Activated naive CD4-positive, alpha-beta T cell treated with anti-CD3 and anti-CD28 coated beads, Interleukin-2, amount 10 ng/mL, durations not matched to agents 7 days and 5 days (primary cell): ENCODE measurements at regions not wholly inside any gene's neighbourhood (a gene's known extent, or its start where the extent isn't known, plus 50 kb on each side); places are given as distances from the start of the nearest gene placed in this dataset.
"Not testable (repeated sequence)": the region's sequence is repeated elsewhere in the genome, so short reads cannot be mapped to it uniquely, and the experiment has no call there.

Experiments used
- CTCF ChIA-PET: fragments of 350-600 bp; sonication (Branson Sonifier 250); formaldehyde crosslinking; loops from one replicate; lab custom pipeline; 2021; ENCODE audit warnings: antibody characterized with exemption; lab: Charles Lee
- DNase-seq: peaks from one replicate; pipeline ENCODE4 v3.0.0-alpha.2; 2020
- H3K27ac Mint-ChIP-seq: one replicate; pipeline ENCODE4 v1.8.0; 2021; ENCODE audit warnings: mild to moderate bottlenecking, moderate library complexity, mixed read lengths
- H3K27me3 Mint-ChIP-seq: one replicate; pipeline ENCODE4 v1.8.0; 2021; ENCODE audit warnings: mild to moderate bottlenecking, mixed read lengths
- H3K36me3 Mint-ChIP-seq: one replicate; pipeline ENCODE4 v1.8.0; 2021; ENCODE audit warnings: mixed read lengths
- H3K4me1 Mint-ChIP-seq: one replicate; pipeline ENCODE4 v1.8.0; 2021; ENCODE audit warnings: mixed read lengths
- H3K4me3 Mint-ChIP-seq: one replicate; pipeline ENCODE4 v1.8.0; 2021; ENCODE audit warnings: mild to moderate bottlenecking, moderate library complexity, mixed read lengths
- H3K9me3 Mint-ChIP-seq: one replicate; pipeline ENCODE4 v1.8.0; 2021; ENCODE audit warnings: mixed read lengths

DNA sequence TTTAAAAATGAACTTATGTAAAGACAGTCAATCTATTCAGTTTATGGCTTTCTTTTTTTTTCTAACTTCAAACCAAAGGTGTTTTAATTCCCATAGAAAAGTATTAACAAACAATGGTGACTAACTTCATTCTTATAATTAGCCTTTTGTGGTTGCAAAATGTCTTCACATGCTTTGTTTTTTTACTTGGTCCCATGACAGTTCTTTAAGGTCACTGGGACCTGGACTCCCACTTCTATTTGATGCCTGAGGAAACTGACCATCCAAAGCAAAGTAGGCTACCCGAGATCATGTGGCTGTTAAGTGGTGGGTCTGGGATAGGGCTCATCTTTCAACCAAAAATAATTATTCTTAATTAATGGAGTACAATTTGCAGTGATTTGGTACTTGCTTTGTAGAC, 74.6 kb upstream of the CDC42EP3 start:
- H3K36me3 Mint-ChIP-seq, CTCF ChIA-PET, H3K4me1 Mint-ChIP-seq: not testable (repeated sequence)

DNA sequence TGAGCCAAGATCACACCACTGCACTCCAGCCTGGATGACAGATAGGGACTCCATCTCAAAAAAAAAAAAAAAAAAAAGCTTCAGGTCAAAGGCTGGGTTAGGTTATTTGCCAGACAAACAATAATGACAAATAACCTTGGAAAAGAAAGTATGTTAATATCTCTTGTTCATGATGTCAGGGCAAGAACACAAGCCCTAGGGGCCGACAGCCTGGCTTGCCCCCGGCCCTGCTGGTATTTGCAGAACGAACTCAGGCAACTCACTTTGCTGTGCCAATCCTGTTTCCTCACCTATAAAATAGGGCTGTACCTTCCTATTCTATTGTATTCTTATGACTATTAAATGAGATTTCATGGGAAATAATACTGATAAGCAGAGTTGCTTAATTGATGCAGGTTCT, 75.4 kb upstream of the CDC42EP3 start:
- Mint-ChIP-seq H3K27me3 (peaks cover 15% of the 10 kb centered on the region), H3K27ac (no peak overlapping the region)

More for the DNA sequence above, 74.6 kb upstream of the CDC42EP3 start:
- H3K27me3 Mint-ChIP-seq = peaks cover 15% of the 10 kb centered on the region
- not testable (repeated sequence) for DNase-seq, H3K9me3 Mint-ChIP-seq, H3K27ac Mint-ChIP-seq, H3K4me3 Mint-ChIP-seq

GRCh38 chr2:37748541-37748940, 77.1 kb upstream of the CDC42EP3 start:
- Mint-ChIP-seq H3K4me1 (no peaks in the 10 kb centered on the region), H3K4me3 (no peak overlapping the region), H3K27me3 (peaks cover 7% of the 10 kb centered on the region), H3K36me3 (no peaks in the 10 kb centered on the region), H3K27ac (no peak overlapping the region), H3K9me3 (no peaks in the 10 kb centered on the region)
- CTCF ChIA-PET = interaction anchor here (1.5 kb wide), 1 partner anchor 129 kb away, joined by 4 read pairs; no protein-coding TSS in a partner anchor
- no peak for DNase-seq

More for the DNA sequence above, 75.4 kb upstream of the CDC42EP3 start:
- no peak overlapping the region for H3K4me3 Mint-ChIP-seq
- CTCF ChIA-PET = no interaction called here
- DNase-seq = no peak
- no peaks in the 10 kb centered on the region for H3K4me1 Mint-ChIP-seq
- no peaks in the 10 kb centered on the region for H3K36me3 Mint-ChIP-seq
- H3K9me3 Mint-ChIP-seq = no peaks in the 10 kb centered on the region

DNA sequence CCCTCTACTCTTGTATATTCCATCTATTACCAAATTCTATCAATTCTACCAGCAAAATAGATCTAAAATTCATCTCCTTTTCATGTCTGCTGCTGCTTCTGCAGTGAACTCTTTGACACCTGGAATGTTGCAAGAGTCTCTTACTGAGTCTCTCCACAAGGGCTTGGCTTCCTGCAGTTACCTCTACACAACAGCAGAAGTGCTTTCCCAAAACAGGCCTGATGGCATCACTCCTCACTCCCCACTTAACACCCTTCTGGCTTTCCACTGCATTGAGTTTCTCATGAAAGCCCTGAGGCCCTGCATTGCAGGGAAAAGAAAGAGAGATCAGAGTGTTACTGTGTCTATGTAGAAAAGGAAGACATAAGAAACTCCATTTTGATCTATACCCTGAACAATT, 78.8 kb upstream of the CDC42EP3 start:
- CTCF ChIA-PET, H3K36me3 Mint-ChIP-seq, H3K27me3 Mint-ChIP-seq, H3K27ac Mint-ChIP-seq, H3K4me3 Mint-ChIP-seq, H3K9me3 Mint-ChIP-seq, H3K4me1 Mint-ChIP-seq, DNase-seq: not testable (repeated sequence)

DNA sequence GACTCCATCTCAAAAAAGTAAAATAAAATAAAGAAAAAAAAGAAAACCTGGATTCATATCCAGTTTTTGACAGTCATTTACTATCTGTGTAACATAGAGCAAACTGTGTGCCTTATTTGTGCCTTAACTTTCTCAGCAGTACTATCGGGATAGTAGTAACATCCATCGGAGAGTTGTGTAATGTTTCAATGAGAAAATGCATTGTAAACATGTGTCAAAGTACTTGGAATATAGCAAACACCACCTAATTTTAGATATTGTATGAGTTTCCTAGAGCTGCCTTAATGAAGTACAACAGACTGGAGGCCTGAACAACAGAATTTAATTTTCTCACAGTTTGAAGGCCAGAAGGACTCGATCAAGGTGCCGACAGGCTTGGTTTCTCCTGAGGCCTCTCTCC, 81.3 kb upstream of the CDC42EP3 start:
- DNase-seq = no peak
- Mint-ChIP-seq H3K27ac (no peak overlapping the region), H3K4me3 (no peak overlapping the region), H3K27me3 (no peaks in the 10 kb centered on the region), H3K36me3 (no peaks in the 10 kb centered on the region), H3K9me3 (peaks cover 2% of the 10 kb centered on the region), H3K4me1 (no peaks in the 10 kb centered on the region)
- CTCF ChIA-PET = no interaction called here

GRCh38 chr2:37753758-37754157, 82.3 kb upstream of the CDC42EP3 start:
- no peaks in the 10 kb centered on the region for H3K36me3 Mint-ChIP-seq
- H3K4me3 Mint-ChIP-seq = no peak overlapping the region
- CTCF ChIA-PET = no interaction called here
- no peaks in the 10 kb centered on the region for H3K27me3 Mint-ChIP-seq
- peaks cover 2% of the 10 kb centered on the region for H3K9me3 Mint-ChIP-seq
- no peak for DNase-seq
- no peaks in the 10 kb centered on the region for H3K4me1 Mint-ChIP-seq
- H3K27ac Mint-ChIP-seq = no peak overlapping the region

DNA sequence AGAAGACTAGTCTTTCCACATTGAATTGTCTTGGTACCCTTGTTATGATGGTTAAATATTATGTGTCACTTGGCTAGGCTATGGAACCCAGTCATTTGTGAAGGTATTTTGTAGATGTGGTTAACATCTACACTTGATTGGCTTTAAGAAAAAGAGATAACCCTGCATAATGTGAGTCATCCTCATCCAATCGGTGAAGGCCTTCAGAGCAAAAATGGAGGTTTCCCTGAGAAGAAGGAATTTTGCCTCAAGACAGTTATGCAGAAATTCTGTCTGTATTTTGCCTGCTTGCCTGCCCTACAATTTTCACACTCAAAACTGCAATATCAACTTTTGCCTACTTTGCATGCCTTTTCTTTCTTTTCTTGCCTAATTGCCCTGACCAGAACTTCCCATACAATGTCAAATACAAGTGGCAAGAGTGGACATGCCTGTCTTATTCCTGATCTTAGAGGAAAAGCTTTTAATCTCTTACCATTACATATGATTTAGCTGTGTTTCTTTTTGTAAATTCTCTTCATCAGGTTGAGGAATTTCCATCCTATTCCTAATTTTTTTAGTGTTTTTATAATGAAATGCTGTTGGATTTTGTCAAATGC, 84.6 kb upstream of the CDC42EP3 start:
- H3K27me3 Mint-ChIP-seq, DNase-seq, H3K36me3 Mint-ChIP-seq, H3K4me3 Mint-ChIP-seq, H3K9me3 Mint-ChIP-seq, CTCF ChIA-PET, H3K4me1 Mint-ChIP-seq, H3K27ac Mint-ChIP-seq: not testable (repeated sequence)

DNA sequence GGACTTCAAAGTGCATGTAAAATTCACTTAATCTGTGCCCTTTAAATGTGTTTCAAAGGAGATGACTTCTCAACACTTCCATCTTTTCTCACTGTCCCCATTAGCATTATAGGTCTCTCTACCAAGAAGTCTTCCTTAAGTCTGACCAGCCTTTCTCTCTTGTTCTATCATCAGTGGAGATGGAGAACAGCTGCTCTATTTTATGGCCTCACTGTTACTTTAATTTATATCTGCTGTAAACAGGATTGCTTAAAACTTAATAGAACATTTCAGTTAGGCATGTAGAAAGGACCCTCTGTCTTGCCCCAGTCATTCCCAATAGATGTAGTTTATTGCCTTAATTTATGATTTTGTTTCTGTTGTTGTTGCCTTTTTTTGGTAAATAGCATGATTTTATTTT, 86.0 kb upstream of the CDC42EP3 start:
- H3K27ac Mint-ChIP-seq, H3K9me3 Mint-ChIP-seq, H3K27me3 Mint-ChIP-seq, H3K36me3 Mint-ChIP-seq, DNase-seq, CTCF ChIA-PET, H3K4me3 Mint-ChIP-seq, H3K4me1 Mint-ChIP-seq: not testable (repeated sequence)

DNA sequence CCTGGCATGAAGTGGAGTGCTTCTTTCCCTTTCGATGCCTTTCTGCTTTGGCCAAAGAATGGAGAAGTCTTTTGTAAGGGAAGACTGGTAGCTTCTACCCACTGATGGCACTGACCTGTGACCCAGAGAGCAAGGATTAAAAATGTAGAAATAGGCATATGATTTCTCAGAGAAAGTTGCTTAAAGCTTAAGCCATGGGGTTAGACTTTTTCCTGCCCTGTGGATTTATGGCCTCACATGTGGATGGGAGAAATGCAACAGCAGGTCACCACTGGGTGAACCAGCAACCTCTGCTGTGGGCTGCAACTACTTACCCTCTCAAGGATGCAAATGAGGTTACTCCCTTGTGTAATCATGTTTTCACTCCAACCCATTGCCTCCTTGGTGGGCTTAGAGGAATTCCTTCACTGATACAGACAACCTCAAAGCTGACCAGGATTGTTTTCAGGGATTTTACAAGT, 86.7 kb upstream of the CDC42EP3 start:
- H3K4me1 Mint-ChIP-seq, H3K9me3 Mint-ChIP-seq, H3K4me3 Mint-ChIP-seq, H3K36me3 Mint-ChIP-seq, H3K27me3 Mint-ChIP-seq, DNase-seq, CTCF ChIA-PET, H3K27ac Mint-ChIP-seq: not testable (repeated sequence)

DNA sequence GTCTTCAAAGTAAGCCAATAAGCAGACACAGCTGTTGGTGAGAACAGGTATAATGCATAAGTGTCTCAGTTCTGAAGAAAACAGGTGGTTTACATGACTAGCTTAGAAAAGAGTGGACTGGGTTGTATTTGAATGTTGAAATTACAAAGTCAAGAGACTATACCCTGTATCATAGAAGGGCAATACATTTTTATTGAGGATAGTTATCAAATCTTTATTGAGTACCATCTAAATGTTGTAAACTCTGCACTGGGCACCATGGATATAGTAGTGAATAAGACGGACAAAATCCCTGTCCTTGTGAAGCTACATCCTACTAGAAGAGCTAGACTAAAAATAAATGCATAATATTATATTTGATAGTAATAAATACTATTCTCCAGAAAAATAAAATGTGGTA, 88.5 kb upstream of the CDC42EP3 start:
- not testable (repeated sequence) for H3K27ac Mint-ChIP-seq, H3K4me3 Mint-ChIP-seq, H3K9me3 Mint-ChIP-seq, H3K36me3 Mint-ChIP-seq, DNase-seq, H3K27me3 Mint-ChIP-seq, H3K4me1 Mint-ChIP-seq
- CTCF ChIA-PET = interaction anchor here (0.9 kb wide), 1 partner anchor 10 kb away, joined by 3 read pairs; no protein-coding TSS in a partner anchor

GRCh38 chr2:37760471-37760870, 89.0 kb upstream of the CDC42EP3 start:
- Mint-ChIP-seq H3K36me3 (no peaks in the 10 kb centered on the region), H3K9me3 (no peaks in the 10 kb centered on the region), H3K4me3 (no peak overlapping the region), H3K4me1 (peaks cover 3% of the 10 kb centered on the region), H3K27ac (no peak overlapping the region), H3K27me3 (peaks cover 4% of the 10 kb centered on the region)
- no peak for DNase-seq
- CTCF ChIA-PET = interaction anchor here (0.9 kb wide), 1 partner anchor 10 kb away, joined by 3 read pairs; no protein-coding TSS in a partner anchor

DNA sequence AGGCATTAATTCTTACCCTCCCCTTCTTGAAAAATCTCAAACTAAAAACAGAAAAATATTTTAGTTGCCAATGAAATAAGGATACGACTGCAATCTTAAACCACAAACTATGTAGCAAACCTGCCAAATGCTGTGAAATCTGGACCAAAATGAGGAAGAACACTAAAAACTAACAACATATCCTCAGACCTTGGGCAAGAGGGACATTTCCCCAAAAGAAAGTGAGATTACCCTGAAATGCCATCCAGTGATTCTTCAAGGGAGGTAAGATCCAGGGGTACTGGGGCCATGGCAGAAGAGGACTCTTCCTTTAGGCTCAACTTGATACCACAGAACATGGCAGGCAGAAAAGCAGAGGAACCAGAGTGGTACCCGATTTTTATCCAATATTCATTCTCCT, 90.8 kb upstream of the CDC42EP3 start:
- not testable (repeated sequence) for H3K4me3 Mint-ChIP-seq, H3K27me3 Mint-ChIP-seq, H3K9me3 Mint-ChIP-seq, H3K4me1 Mint-ChIP-seq, H3K27ac Mint-ChIP-seq, H3K36me3 Mint-ChIP-seq, DNase-seq
- CTCF ChIA-PET = interaction anchor here (1.3 kb wide), 1 partner anchor 115 kb away, joined by 3 read pairs; no protein-coding TSS in a partner anchor

DNA sequence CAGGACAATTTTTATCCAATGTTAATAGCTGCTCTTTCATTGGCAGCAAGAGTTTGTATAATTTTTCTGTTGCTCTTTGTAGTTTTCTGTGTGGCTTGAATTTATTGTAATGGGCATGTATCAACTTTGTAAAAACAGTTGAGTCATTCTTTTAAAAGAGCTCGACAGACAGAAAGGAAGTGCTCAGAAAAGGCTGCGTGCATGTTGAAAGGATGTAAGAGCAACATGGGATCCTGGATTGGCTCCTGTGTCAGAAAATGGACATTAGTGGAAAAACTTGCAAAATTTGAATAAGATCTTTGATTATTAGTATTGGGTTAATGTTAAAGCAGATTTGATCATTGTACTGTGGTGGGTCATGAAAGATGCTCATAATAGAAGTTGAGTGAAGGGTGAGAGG, 93.3 kb upstream of the CDC42EP3 start:
- CTCF ChIA-PET = no interaction called here
- Mint-ChIP-seq H3K27me3 (peaks cover 10% of the 10 kb centered on the region), H3K9me3 (no peaks in the 10 kb centered on the region), H3K4me1 (peaks cover 5% of the 10 kb centered on the region), H3K4me3 (no peak overlapping the region), H3K36me3 (no peaks in the 10 kb centered on the region), H3K27ac (no peak overlapping the region)
- DNase-seq = no peak

- Mint-ChIP-seq H3K4me3 (no peak overlapping the region), H3K27ac (no peak overlapping the region), H3K36me3 (no peaks in the 10 kb centered on the region), H3K9me3 (no peaks in the 10 kb centered on the region), H3K27me3 (peaks cover 10% of the 10 kb centered on the region), H3K4me1 (peaks cover 5% of the 10 kb centered on the region)
- no peak for DNase-seq
- CTCF ChIA-PET = no interaction called here
Observed at GRCh38 chr2:37766106-37766505, 94.7 kb upstream of the CDC42EP3 start.

- CTCF ChIA-PET = no interaction called here
- Mint-ChIP-seq H3K9me3 (no peaks in the 10 kb centered on the region), H3K4me1 (peaks cover 5% of the 10 kb centered on the region), H3K4me3 (no peak overlapping the region), H3K36me3 (no peaks in the 10 kb centered on the region), H3K27ac (no peak overlapping the region), H3K27me3 (peaks cover 14% of the 10 kb centered on the region)
- DNase-seq = no peak
Observed at GRCh38 chr2:37767046-37767445, 95.6 kb upstream of the CDC42EP3 start.
